GM19193 (cell line): ENCODE measurements at regions not wholly inside any gene's neighbourhood (a gene's known extent, or its start where the extent isn't known, plus 50 kb on each side); places are given as distances from the start of the nearest gene placed in this dataset.

ENCODE experiments used
- POLR2A ChIP-seq: IDR thresholded peaks from 4 replicates; pipeline ENCODE4 v1.6.1; 2011; ENCODE audit not compliant: insufficient read depth, insufficient read length; ENCODE audit errors: extremely low read depth

- no peak for TF ChIP-seq POLR2A
Observed at GRCh38 chr13:73970421-73971055, 163.7 kb downstream of the KLF12 start.

- no peak for TF ChIP-seq POLR2A
Observed at GRCh38 chr13:73967397-73968165, 166.6 kb downstream of the KLF12 start.

DNA sequence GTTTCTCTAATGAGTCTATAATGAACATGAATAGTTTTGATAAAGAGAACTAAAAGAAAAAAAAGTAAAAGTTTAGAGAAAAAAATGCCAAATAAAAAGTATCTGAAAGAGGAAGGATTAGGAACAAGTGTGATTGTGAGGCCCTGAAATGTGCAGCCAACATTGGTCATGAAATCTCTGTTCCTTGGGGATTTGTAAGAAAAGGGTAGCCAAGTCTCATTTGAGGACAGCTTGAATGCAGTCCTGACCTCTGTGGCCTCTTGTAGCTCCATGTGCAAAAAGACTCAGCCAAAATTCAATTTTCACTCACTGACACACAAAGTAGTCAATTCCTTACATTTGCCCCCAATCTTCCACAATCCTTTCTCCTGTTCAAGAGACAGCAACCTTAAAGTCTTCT, 167.9 kb downstream of the KLF12 start:
- no peak for TF ChIP-seq POLR2A

GRCh38 chr13:73962284-73962683, 171.9 kb downstream of the KLF12 start:
- TF ChIP-seq POLR2A = no peak

GRCh38 chr13:73961181-73961580, 173.0 kb downstream of the KLF12 start:
- TF ChIP-seq POLR2A = no peak

DNA sequence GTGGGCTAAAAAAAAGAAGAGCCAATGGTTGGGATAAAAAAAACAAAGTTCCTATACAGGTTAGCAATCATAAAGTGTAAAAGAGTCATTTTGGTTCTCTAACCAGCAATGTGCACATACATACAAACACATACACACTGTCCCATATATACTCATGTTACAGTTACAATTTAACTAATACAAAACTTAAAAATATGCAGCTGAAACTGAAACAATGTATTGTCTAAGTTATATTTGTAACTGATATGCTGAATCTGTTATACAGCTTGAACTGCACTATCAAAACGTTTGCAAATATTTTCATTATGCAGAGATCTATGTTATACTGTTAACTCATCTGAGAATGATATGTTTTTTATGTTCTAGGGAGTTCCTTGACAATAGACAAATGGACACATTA, 173.7 kb downstream of the KLF12 start:
- no peak for TF ChIP-seq POLR2A

DNA sequence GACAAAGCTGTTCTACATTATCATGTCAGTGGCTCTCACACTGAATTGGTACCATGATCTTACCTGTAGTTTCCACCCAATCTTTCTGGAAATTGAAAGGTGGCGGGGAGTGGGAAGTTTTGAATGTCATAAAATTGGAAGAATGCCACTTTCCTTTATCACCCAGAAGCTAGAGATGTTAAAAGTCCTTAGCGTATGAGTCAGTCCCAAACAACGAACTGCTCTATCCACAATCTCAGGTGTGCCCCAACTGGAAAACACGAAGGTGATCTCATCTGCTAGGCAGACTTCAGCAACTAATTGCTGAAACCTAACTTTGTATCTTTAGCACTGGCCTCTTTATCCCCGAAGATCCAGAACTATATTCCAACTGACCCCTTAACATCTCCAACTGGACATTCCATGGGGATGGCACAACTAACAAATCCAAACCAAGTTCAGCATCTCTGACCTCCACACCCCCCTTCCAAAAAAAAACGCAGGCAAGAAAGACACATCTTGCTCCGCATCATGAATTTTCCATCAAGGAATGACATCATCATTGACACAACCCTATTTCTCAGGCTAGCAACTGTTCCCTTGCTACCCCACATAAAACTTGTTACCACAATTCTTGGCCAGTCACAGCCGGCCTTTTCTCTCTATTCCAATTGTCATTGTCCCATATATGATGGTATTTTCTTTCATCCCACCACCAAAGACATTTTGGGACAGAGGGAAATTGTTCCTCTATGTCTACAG, 175.4 kb downstream of the KLF12 start:
- TF ChIP-seq POLR2A = no peak

DNA sequence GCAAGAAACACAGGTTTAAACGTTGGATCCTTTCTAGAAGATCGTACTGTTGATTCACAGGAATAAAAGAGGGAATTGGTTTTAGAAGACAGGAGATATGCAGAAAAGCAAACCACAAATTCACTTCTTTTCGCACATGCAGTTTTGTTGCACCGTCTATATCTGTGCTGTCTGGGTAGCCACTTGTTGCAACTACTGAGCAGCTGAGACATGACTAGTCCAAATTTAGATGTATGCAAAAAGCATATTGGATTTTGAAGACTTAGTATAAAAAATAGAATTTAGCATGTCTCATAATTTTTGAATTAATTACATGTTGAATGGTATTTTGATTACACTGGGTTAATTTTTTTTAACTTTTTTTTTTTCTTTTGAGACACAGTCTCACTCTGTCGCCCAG, 176.3 kb downstream of the KLF12 start:
- no peak for TF ChIP-seq POLR2A

DNA sequence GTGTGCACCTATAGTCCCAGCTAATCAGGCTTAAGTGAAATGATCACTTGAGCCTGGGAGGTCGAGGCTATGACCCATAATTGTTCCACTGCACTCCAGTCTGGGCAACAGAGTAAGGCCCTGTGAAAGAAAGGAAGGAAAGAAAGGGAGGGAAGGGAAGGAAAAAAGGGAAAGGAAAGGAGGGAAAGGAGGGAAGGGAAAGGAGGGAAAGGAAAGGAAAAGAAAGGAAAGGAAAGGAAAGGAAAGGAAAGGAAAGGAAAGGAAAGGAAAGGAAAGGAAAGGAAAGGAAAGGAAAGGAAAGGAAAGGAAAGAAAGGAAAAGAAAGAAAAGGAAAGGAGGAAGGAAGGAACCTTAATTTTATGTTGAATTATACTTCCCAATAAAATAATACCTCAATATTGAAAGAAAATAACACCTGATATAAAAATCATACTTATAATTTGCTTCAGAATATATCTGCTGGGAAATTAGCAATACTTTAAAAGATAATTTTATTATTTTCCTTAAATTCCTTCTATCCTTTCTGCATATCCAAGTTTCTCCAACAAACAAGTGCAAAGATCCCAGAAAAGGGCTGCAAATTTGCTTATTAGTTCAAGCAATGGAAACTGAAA, 177.3 kb downstream of the KLF12 start:
- TF ChIP-seq POLR2A = no peak

GRCh38 chr13:73955977-73956500, 178.2 kb downstream of the KLF12 start:
- no peak for TF ChIP-seq POLR2A

- TF ChIP-seq POLR2A = no peak
Observed at GRCh38 chr13:73954808-73955207, 179.4 kb downstream of the KLF12 start.

GRCh38 chr13:73952648-73953047, 181.6 kb downstream of the KLF12 start:
- no peak for TF ChIP-seq POLR2A

GRCh38 chr13:73948848-73949529, 185.2 kb downstream of the KLF12 start:
- no peak for TF ChIP-seq POLR2A

GRCh38 chr13:73945871-73946270, 188.3 kb downstream of the KLF12 start:
- no peak for TF ChIP-seq POLR2A
